ENCODE measurements at regions not wholly inside any gene's neighbourhood (a gene's known extent, or its start where the extent isn't known, plus 50 kb on each side); places are given as distances from the start of the nearest gene placed in this dataset.

GRCh38 chr14:87334997-87335685, 657.8 kb downstream of the GALC start:
- DNase-seq (ENCODE audit: low spot score, unreplicated experiment): no peak
- Mint-ChIP-seq H3K9me3 (ENCODE audit: low read depth) (no peaks in the 10 kb centered on the region), H3K4me1 (ENCODE audit: low read depth) (no peaks in the 10 kb centered on the region), H3K27me3 (no peaks in the 10 kb centered on the region), H3K36me3 (ENCODE audit: insufficient read depth) (no peaks in the 10 kb centered on the region), H3K27ac (no peak overlapping the region), H3K4me3 (ENCODE audit: low read depth) (no peak overlapping the region)
- no peak for TF ChIP-seq CTCF (IDR thresholded peaks at IDR 0.05; ENCODE audit: unreplicated experiment)

- Mint-ChIP-seq H3K36me3 (ENCODE audit: insufficient read depth) (no peaks in the 10 kb centered on the region), H3K4me1 (ENCODE audit: low read depth) (no peaks in the 10 kb centered on the region), H3K4me3 (ENCODE audit: low read depth) (no peak overlapping the region), H3K27ac (no peak overlapping the region), H3K9me3 (ENCODE audit: low read depth) (no peaks in the 10 kb centered on the region), H3K27me3 (no peaks in the 10 kb centered on the region)
- no peak for DNase-seq (ENCODE audit: low spot score, unreplicated experiment)
- TF ChIP-seq CTCF (IDR thresholded peaks at IDR 0.05; ENCODE audit: unreplicated experiment): no peak
Observed at GRCh38 chr14:87331991-87332390, 661.0 kb downstream of the GALC start.

GRCh38 chr14:87325741-87326140, 667.2 kb downstream of the GALC start:
- Mint-ChIP-seq H3K4me1 (ENCODE audit: low read depth) (no peaks in the 10 kb centered on the region), H3K4me3 (ENCODE audit: low read depth) (no peak overlapping the region), H3K36me3 (ENCODE audit: insufficient read depth) (no peaks in the 10 kb centered on the region), H3K9me3 (ENCODE audit: low read depth) (peaks cover 3% of the 10 kb centered on the region), H3K27ac (no peak overlapping the region), H3K27me3 (no peaks in the 10 kb centered on the region)
- DNase-seq (ENCODE audit: low spot score, unreplicated experiment): no peak
- no peak for TF ChIP-seq CTCF (IDR thresholded peaks at IDR 0.05; ENCODE audit: unreplicated experiment)

GRCh38 chr14:87323191-87323590, 669.8 kb downstream of the GALC start:
- Mint-ChIP-seq H3K27me3 (no peaks in the 10 kb centered on the region), H3K27ac (no peak overlapping the region), H3K4me1 (ENCODE audit: low read depth) (no peaks in the 10 kb centered on the region), H3K36me3 (ENCODE audit: insufficient read depth) (no peaks in the 10 kb centered on the region), H3K4me3 (ENCODE audit: low read depth) (no peak overlapping the region), H3K9me3 (ENCODE audit: low read depth) (peaks cover 3% of the 10 kb centered on the region)
- no peak for DNase-seq (ENCODE audit: low spot score, unreplicated experiment)
- no peak for TF ChIP-seq CTCF (IDR thresholded peaks at IDR 0.05; ENCODE audit: unreplicated experiment)

- Mint-ChIP-seq H3K27ac (no peak overlapping the region), H3K4me1 (ENCODE audit: low read depth) (no peaks in the 10 kb centered on the region), H3K4me3 (ENCODE audit: low read depth) (no peak overlapping the region), H3K36me3 (ENCODE audit: insufficient read depth) (no peaks in the 10 kb centered on the region), H3K27me3 (no peaks in the 10 kb centered on the region), H3K9me3 (ENCODE audit: low read depth) (peaks cover 3% of the 10 kb centered on the region)
- no peak for TF ChIP-seq CTCF (IDR thresholded peaks at IDR 0.05; ENCODE audit: unreplicated experiment)
- DNase-seq (ENCODE audit: low spot score, unreplicated experiment): no peak
Observed at GRCh38 chr14:87321548-87321947, 671.4 kb downstream of the GALC start.
